ENCODE measurements at regions not wholly inside any gene's neighbourhood (a gene's known extent, or its start where the extent isn't known, plus 50 kb on each side); places are given as distances from the start of the nearest gene placed in this dataset.
A peak's percentile ranks its signal among the peaks of the same experiment; 100 is the strongest.

GRCh38 chr5:2900360-2900759 lies 148.9 kb upstream of the IRX2 start:
- DNase-seq (no peak), ATAC-seq (no peak)
- no peaks in the 10 kb centered on the region for H3K27me3 ChIP-seq
- H3K4me3 ChIP-seq: no peak overlapping the region
- no peak overlapping the region for H3K27ac ChIP-seq
- intact Hi-C loops (cut with DNase I): no loop called here
- no peaks in the 10 kb centered on the region for H3K9me3 ChIP-seq
- no peaks in the 10 kb centered on the region for H3K36me3 ChIP-seq
- no peaks in the 10 kb centered on the region for H3K4me1 ChIP-seq
- TF ChIP-seq, protein P1, sequence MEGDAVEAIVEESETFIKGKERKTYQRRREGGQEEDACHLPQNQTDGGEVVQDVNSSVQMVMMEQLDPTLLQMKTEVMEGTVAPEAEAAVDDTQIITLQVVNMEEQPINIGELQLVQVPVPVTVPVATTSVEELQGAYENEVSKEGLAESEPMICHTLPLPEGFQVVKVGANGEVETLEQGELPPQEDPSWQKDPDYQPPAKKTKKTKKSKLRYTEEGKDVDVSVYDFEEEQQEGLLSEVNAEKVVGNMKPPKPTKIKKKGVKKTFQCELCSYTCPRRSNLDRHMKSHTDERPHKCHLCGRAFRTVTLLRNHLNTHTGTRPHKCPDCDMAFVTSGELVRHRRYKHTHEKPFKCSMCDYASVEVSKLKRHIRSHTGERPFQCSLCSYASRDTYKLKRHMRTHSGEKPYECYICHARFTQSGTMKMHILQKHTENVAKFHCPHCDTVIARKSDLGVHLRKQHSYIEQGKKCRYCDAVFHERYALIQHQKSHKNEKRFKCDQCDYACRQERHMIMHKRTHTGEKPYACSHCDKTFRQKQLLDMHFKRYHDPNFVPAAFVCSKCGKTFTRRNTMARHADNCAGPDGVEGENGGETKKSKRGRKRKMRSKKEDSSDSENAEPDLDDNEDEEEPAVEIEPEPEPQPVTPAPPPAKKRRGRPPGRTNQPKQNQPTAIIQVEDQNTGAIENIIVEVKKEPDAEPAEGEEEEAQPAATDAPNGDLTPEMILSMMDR (IDR thresholded peaks at IDR 0.05): no peak

DNA sequence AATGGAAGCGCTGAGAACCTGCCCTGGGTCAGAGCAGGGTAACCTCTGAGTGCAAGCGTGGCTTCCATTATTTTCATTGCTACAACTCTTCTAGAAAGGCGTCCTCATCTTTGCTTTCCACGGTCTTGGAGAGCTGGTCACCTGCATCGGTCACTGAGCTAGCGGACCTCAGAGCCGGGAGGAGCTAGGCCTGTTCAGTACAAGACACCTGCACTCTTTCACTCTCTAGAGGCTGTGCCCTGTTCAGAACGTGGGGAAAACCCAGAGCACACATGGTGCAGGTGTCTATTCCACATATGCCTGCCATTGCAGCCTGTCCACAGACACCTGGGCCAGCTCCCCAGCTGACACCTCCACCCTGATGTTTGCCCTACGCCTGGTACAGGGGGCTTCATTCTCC lies 147.8 kb upstream of the IRX2 start:
- DNase-seq: no peak
- H3K9me3 ChIP-seq: no peaks in the 10 kb centered on the region
- no peaks in the 10 kb centered on the region for H3K36me3 ChIP-seq
- intact Hi-C loops (cut with DNase I): no loop called here
- H3K4me1 ChIP-seq: no peaks in the 10 kb centered on the region
- ATAC-seq: no peak
- H3K27me3 ChIP-seq: no peaks in the 10 kb centered on the region
- H3K4me3 ChIP-seq: no peak overlapping the region
- TF ChIP-seq, protein P1 (IDR thresholded peaks at IDR 0.05): no peak
- no peak overlapping the region for H3K27ac ChIP-seq

- TF ChIP-seq, protein P1 (IDR thresholded peaks at IDR 0.05): no peak
- no peaks in the 10 kb centered on the region for H3K4me1 ChIP-seq
- ATAC-seq (no peak), DNase-seq (no peak)
- H3K27ac ChIP-seq: no peak overlapping the region
- H3K4me3 ChIP-seq: no peak overlapping the region
- H3K27me3 ChIP-seq: no peaks in the 10 kb centered on the region
- H3K9me3 ChIP-seq: no peaks in the 10 kb centered on the region
- H3K36me3 ChIP-seq: no peaks in the 10 kb centered on the region
- intact Hi-C loops (cut with DNase I): no loop called here
These were observed 147.2 kb upstream of the IRX2 start for GRCh38 chr5:2898661-2899060.

DNA sequence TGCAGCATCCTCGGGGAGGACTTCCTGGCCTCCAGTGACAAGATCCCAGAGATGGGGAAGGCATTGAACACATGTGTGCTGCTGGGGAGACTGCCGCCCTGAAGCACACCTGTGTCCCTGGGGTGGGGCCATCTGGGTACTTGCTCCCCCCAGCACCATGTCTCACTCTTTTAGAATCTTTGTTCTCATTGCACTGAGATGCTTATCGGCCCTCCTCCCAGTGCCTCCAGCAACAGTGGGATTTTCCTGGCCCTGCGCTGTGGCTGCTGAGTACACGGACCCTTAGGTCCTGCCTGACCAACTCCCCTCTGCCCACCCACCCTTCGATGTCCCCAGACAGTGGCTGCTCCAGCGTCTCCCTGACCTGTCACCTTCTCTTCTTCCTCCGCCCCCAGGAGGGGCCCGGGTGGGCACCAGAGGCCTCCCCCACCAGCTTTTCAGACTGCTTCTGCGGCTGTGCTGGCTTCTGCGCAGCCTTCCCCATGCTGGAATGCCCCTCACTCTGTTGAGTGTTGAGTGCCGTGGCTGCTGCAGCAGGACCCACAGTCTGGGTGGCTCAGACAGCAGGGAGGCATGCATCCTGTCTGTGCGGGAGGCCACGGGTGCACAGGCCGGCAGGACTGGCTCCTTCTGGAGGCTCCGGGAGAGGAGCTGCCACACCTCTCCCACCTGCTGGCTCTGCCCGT lies 145.9 kb upstream of the IRX2 start:
- DNase-seq (no peak), ATAC-seq (no peak)
- Histone ChIP-seq H3K4me3 (no peak overlapping the region), H3K36me3 (no peaks in the 10 kb centered on the region), H3K4me1 (no peaks in the 10 kb centered on the region), H3K27ac (no peak overlapping the region), H3K27me3 (no peaks in the 10 kb centered on the region), H3K9me3 (no peaks in the 10 kb centered on the region)
- TF ChIP-seq, protein P1 (IDR thresholded peaks at IDR 0.05): no peak
- intact Hi-C loops (cut with DNase I): no loop called here

GRCh38 chr5:2896371-2897275 lies 145.1 kb upstream of the IRX2 start:
- Histone ChIP-seq H3K4me1 (no peaks in the 10 kb centered on the region), H3K27me3 (no peaks in the 10 kb centered on the region), H3K27ac (no peak overlapping the region), H3K9me3 (no peaks in the 10 kb centered on the region), H3K4me3 (no peak overlapping the region), H3K36me3 (no peaks in the 10 kb centered on the region)
- intact Hi-C loops (cut with DNase I): no loop called here
- TF ChIP-seq, protein P1 (IDR thresholded peaks at IDR 0.05): no peak
- DNase-seq (peak; percentile 30), ATAC-seq (no peak)

Measured in upper lobe of right lung (tissue), 1 donor.